IMR-90 (cell line): ENCODE measurements at regions not wholly inside any gene's neighbourhood (a gene's known extent, or its start where the extent isn't known, plus 50 kb on each side); places are given as distances from the start of the nearest gene placed in this dataset.

ENCODE experiments used
- ATAC-seq: fragments of 200-7000 bp; cut with Tn5 transposase; 2 replicates; pipeline ENCODE4 v1.9.1; 2020; ENCODE audit warnings: low read depth, mild to moderate bottlenecking, moderate library complexity
- BruUV-seq: library from RNA; stranded (reverse); fragments of 400-500 nt; replicated peaks from 2 replicates; lab custom pipeline; 2021; lab: Mats Ljungman, UMichigan
- CTCF ChIA-PET: fragments of 300-600 bp; formaldehyde crosslinking; extraction: SDS; loops from one replicate; lab custom pipeline; 2021; ENCODE audit warnings: antibody characterized with exemption; lab: Yijun Ruan, JAX
- POLR2A ChIA-PET: fragments of 300-600 bp; sonication (Branson Sonifier 250); formaldehyde crosslinking; loops from one replicate; lab custom pipeline; 2022; ENCODE audit warnings: antibody characterized with exemption; ENCODE audit not compliant: unreplicated experiment; lab: Charles Lee
- DNase-seq: peaks from one replicate; pipeline ENCODE4 v3.0.0; 2013
- H2AFZ ChIP-seq: replicated peaks from 2 replicates; pipeline ENCODE3; 2013; ENCODE audit warnings: low read length, mild to moderate bottlenecking; ENCODE audit not compliant: poor library complexity
- H2AK5ac ChIP-seq: 2 replicates; pipeline ENCODE4 v1.6.1; 2013; ENCODE audit warnings: low read depth, low read length, inconsistent platforms
- H2AK9ac ChIP-seq: replicated peaks from 2 replicates; pipeline ENCODE3; 2013; ENCODE audit warnings: mild to moderate bottlenecking, low read depth, low read length, moderate library complexity; ENCODE audit not compliant: poor library complexity
- H2BK120ac ChIP-seq: 2 replicates; pipeline ENCODE4 v1.6.1; 2013; ENCODE audit warnings: low read depth, low read length, inconsistent platforms
- H2BK15ac ChIP-seq: 3 replicates; pipeline ENCODE4 v1.6.1; 2013; ENCODE audit warnings: low read depth, low read length, inconsistent platforms
- H2BK20ac ChIP-seq: 2 replicates; pipeline ENCODE4 v1.6.1; 2013; ENCODE audit warnings: low read depth, mild to moderate bottlenecking, inconsistent platforms, low read length, moderate library complexity
- H2BK5ac ChIP-seq: 2 replicates; pipeline ENCODE4 v1.6.1; 2013; ENCODE audit warnings: mild to moderate bottlenecking, low read depth, low read length, inconsistent platforms; ENCODE audit not compliant: poor library complexity, severe bottlenecking
- H3K14ac ChIP-seq: replicated peaks from 2 replicates; pipeline ENCODE4 v1.6.1; 2013; ENCODE audit warnings: low read depth, low read length, inconsistent platforms
- H3K18ac ChIP-seq: 2 replicates; pipeline ENCODE4 v1.6.1; 2013; ENCODE audit warnings: low read depth, low read length, control low read depth
- H3K23ac ChIP-seq: 2 replicates; pipeline ENCODE4 v1.6.1; 2013; ENCODE audit warnings: low read depth, low read length, inconsistent platforms
- H3K27ac ChIP-seq: 2 replicates; pipeline ENCODE4 v1.5.1; 2013; ENCODE audit warnings: mild to moderate bottlenecking, control low read depth, low read length; ENCODE audit not compliant: insufficient read depth
- H3K27me3 ChIP-seq: 2 replicates; pipeline ENCODE4 v1.6.1; 2013; ENCODE audit warnings: low read length; ENCODE audit not compliant: control insufficient read depth, insufficient read depth
- H3K36me3 ChIP-seq: 2 replicates; pipeline ENCODE4 v1.6.1; 2013; ENCODE audit warnings: low read length, mixed read lengths; ENCODE audit not compliant: control insufficient read depth, insufficient read depth
- H3K4ac ChIP-seq: 2 replicates; pipeline ENCODE4 v1.6.1; 2013; ENCODE audit warnings: low read depth, low read length, inconsistent platforms
- H3K4me1 ChIP-seq: 2 replicates; pipeline ENCODE4 v1.6.1; 2013; ENCODE audit warnings: low read length, mixed read lengths; ENCODE audit not compliant: control insufficient read depth, insufficient read depth
- H3K4me2 ChIP-seq: 2 replicates; pipeline ENCODE4 v1.6.1; 2013; ENCODE audit warnings: low read depth, mild to moderate bottlenecking, control low read depth, low read length, moderate library complexity
- H3K4me3 ChIP-seq: 2 replicates; pipeline ENCODE4 v1.5.1; 2013; ENCODE audit warnings: low read depth, mild to moderate bottlenecking, control low read depth, low read length, moderate library complexity; ENCODE audit not compliant: insufficient read depth
- H3K56ac ChIP-seq: 2 replicates; pipeline ENCODE4 v1.6.1; 2013; ENCODE audit warnings: low read length, inconsistent platforms; ENCODE audit not compliant: insufficient read depth; ENCODE audit errors: extremely low read depth
- H3K79me1 ChIP-seq, 2 experiments: 2 replicates each; pipeline ENCODE4 v1.6.1; 2013; ENCODE audit warnings: low read length in 2 of 2, inconsistent platforms in 1 of 2, low read depth in 1 of 2
- H3K9ac ChIP-seq: 2 replicates; pipeline ENCODE4 v1.6.1; 2013; ENCODE audit warnings: low read depth, low read length, control low read depth
- H3K9me1 ChIP-seq: 2 replicates; pipeline ENCODE4 v1.6.1; 2013; ENCODE audit warnings: low read length, inconsistent platforms; ENCODE audit not compliant: insufficient read depth
- H3K9me3 ChIP-seq: 2 replicates; pipeline ENCODE4 v1.6.1; 2013; ENCODE audit warnings: low read length; ENCODE audit not compliant: control insufficient read depth, insufficient read depth
- H4K20me1 ChIP-seq: 2 replicates; pipeline ENCODE4 v1.6.1; 2013; ENCODE audit warnings: low read length, inconsistent platforms; ENCODE audit not compliant: insufficient read depth
- H4K5ac ChIP-seq: 2 replicates; pipeline ENCODE4 v1.6.1; 2013; ENCODE audit warnings: mild to moderate bottlenecking, low read depth, low read length, control low read depth
- H4K8ac ChIP-seq, 2 experiments: 2 replicates each; pipeline ENCODE4 v1.6.1; 2013; ENCODE audit warnings: low read depth in 2 of 2, low read length in 2 of 2, control low read depth in 1 of 2, inconsistent platforms in 1 of 2
- H4K91ac ChIP-seq: 2 replicates; pipeline ENCODE4 v1.6.1; 2013; ENCODE audit warnings: low read depth, low read length, inconsistent platforms; ENCODE audit not compliant: insufficient read depth
- BHLHE40 ChIP-seq: fragments of 150-350 bp; IDR thresholded peaks from 2 replicates; pipeline ENCODE4 v1.6.1; 2016; ENCODE audit warnings: mild to moderate bottlenecking, low read depth, low read length
- CEBPB ChIP-seq: IDR thresholded peaks from 2 replicates; pipeline ENCODE4 v1.6.1; 2012; ENCODE audit warnings: low read depth, low read length, improper control_type of control experiment
- CHD1 ChIP-seq: IDR thresholded peaks from 2 replicates; pipeline ENCODE4 v1.6.1; 2012; ENCODE audit warnings: low read depth, low read length, improper control_type of control experiment
- MAFK ChIP-seq: IDR thresholded peaks from 2 replicates; pipeline ENCODE4 v1.6.1; 2012; ENCODE audit warnings: low read depth, low read length, improper control_type of control experiment
- MAZ ChIP-seq: IDR thresholded peaks from 2 replicates; pipeline ENCODE4 v1.6.1; 2012; ENCODE audit warnings: low read depth, mild to moderate bottlenecking, low read length, improper control_type of control experiment, moderate library complexity, borderline replicate concordance
- MXI1 ChIP-seq: IDR thresholded peaks from 2 replicates; pipeline ENCODE4 v1.6.1; 2012; ENCODE audit warnings: low read depth, mild to moderate bottlenecking, low read length, moderate library complexity, borderline replicate concordance
- POLR2A ChIP-seq: IDR thresholded peaks from 2 replicates; pipeline ENCODE4 v1.6.1; 2012; ENCODE audit warnings: mild to moderate bottlenecking, low read depth, low read length
- RAD21 ChIP-seq: IDR thresholded peaks from 2 replicates; pipeline ENCODE4 v1.6.1; 2012; ENCODE audit warnings: low read length, improper control_type of control experiment
- RCOR1 ChIP-seq: IDR thresholded peaks from 2 replicates; pipeline ENCODE4 v1.6.1; 2012; ENCODE audit warnings: mild to moderate bottlenecking, low read length, improper control_type of control experiment; ENCODE audit not compliant: insufficient replicate concordance
- RFX5 ChIP-seq: IDR thresholded peaks from 2 replicates; pipeline ENCODE4 v1.8.0; 2012; ENCODE audit warnings: low read depth, mild to moderate bottlenecking, low read length, moderate library complexity
- USF2 ChIP-seq: fragments of 150-350 bp; IDR thresholded peaks from 2 replicates; pipeline ENCODE4 v1.6.1; 2017; ENCODE audit warnings: mild to moderate bottlenecking, antibody characterized with exemption, low read length, low read depth
- WGBS, 2 experiments: methylation state at CpG; one replicate each; pipeline versions ENCODE4 v1.1.5 to v1.1.7; 2013; ENCODE audit warnings: missing lambda C conversion rate in 2 of 2; ENCODE audit not compliant: insufficient read length in 1 of 2; ENCODE audit errors: extremely low coverage in 2 of 2; 5-methylcytosine and 5-hydroxymethylcytosine counted together
- dilution Hi-C: fragments of 300-500 bp; cut with HindIII; formaldehyde crosslinking; loops from one replicate; pipeline ENCODE4 v1.14.3; 2018; ENCODE audit warnings: low sequenced_read_pairs; ENCODE audit not compliant: unreplicated experiment
- in situ Hi-C: fragments of 300-500 bp; cut with MboI; formaldehyde crosslinking; loops from 3 replicates; pipeline ENCODE4 v1.14.3; 2019; ENCODE audit warnings: low sequenced_read_pairs, inconsistent platforms, mixed read lengths
- intact Hi-C: fragments of 100-400 bp; cut with micrococcal nuclease; formaldehyde crosslinking; loops from 2 replicates; pipeline ENCODE4 v1.10.0; 2022

- Histone ChIP-seq H2AFZ (no peak overlapping the region), H4K8ac (no peak overlapping the region), H3K18ac (no peak overlapping the region; the same call in 1 of the 2 replicates), H3K9me3 (no peaks in the 10 kb centered on the region), H3K56ac (no peak overlapping the region), H2AK5ac (no peak overlapping the region), H4K20me1 (no peaks in the 10 kb centered on the region), H3K79me1 (no peaks in the 10 kb centered on the region), H3K14ac (no peak overlapping the region), H2AK9ac (no peak overlapping the region), H3K27me3 (no peaks in the 10 kb centered on the region), H4K91ac (no peak overlapping the region), H3K9me1 (no peaks in the 10 kb centered on the region), H3K27ac (no peak overlapping the region), H2BK15ac (no peak overlapping the region), H3K4me3 (no peak overlapping the region), H3K4me2 (no peak overlapping the region), H2BK5ac (no peak overlapping the region), H3K4ac (no peak overlapping the region), H4K5ac (no peak overlapping the region), H3K4me1 (peaks cover 6% of the 10 kb centered on the region), H3K23ac (no peak overlapping the region), H3K36me3 (no peaks in the 10 kb centered on the region), H2BK120ac (no peak overlapping the region), H2BK20ac (no peak overlapping the region), H3K9ac (no peak overlapping the region)
- in situ Hi-C loops, result no loop called here
- BruUV-seq, result no TSS peak
- ATAC-seq (no peak), DNase-seq (no peak)
- dilution Hi-C loops, result no loop called here
- ChIA-PET POLR2A (no interaction called here), CTCF (no interaction called here)
- WGBS, 2 experiments, result no CpG with 5 or more reads among the region's 1 CpG
- intact Hi-C loops, result no loop called here
- TF ChIP-seq USF2 (no peak), POLR2A (no peak), RCOR1 (no peak), MXI1 (no peak), MAZ (no peak), RAD21 (no peak), CHD1 (no peak), MAFK (no peak), BHLHE40 (no peak), CEBPB (no peak), RFX5 (no peak)
These were observed 120.1 kb upstream of the ADGRF1 start for GRCh38 chr6:47162231-47162630.
